ENCODE measurements at regions not wholly inside any gene's neighbourhood (a gene's known extent, or its start where the extent isn't known, plus 50 kb on each side); places are given as distances from the start of the nearest gene placed in this dataset.
"Not testable (repeated sequence)": the region's sequence is repeated elsewhere in the genome, so short reads cannot be mapped to it uniquely, and the experiment has no call there.

GRCh38 chr15:69675731-69676130 lies 223.1 kb downstream of the RPLP1 start:
- no peak for DNase-seq (ENCODE audit: low spot score)

GRCh38 chr15:69677403-69677802 lies 224.8 kb downstream of the RPLP1 start:
- no peak for DNase-seq (ENCODE audit: low spot score)

GRCh38 chr15:69679623-69680228 lies 227.1 kb downstream of the RPLP1 start:
- peak; percentile 5 for DNase-seq (ENCODE audit: low spot score)

GRCh38 chr15:69684823-69685222 lies 232.2 kb downstream of the RPLP1 start:
- DNase-seq (ENCODE audit: low spot score) = not testable (repeated sequence)

- no peak for DNase-seq (ENCODE audit: low spot score)
Measured at GRCh38 chr15:69685512-69686452, 233.2 kb downstream of the RPLP1 start.

DNA sequence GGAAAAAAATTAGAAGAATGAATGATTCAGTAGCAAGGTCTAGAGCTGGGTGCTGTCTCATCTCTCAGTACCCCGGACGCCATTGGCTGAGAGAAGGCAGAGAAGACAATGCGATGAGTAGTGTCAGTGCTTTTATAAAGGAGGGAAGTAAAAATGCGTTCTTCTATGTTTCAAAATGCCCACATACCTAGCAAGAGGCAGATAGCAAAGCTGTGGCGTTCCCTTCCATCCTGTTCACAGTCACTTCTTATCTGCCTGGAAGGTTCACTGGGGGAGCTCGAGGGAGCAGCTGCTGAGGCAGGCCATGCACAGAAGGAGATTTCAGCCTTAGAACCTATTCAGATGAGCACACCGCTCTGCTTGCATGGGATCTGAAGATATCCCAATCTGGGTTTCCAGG lies 234.0 kb downstream of the RPLP1 start:
- DNase-seq (ENCODE audit: low spot score) = no peak

GRCh38 chr15:69689133-69689532 lies 236.5 kb downstream of the RPLP1 start:
- no peak for DNase-seq (ENCODE audit: low spot score)

GRCh38 chr15:69691307-69692015 lies 238.8 kb downstream of the RPLP1 start:
- no peak for DNase-seq (ENCODE audit: low spot score)

- no peak for DNase-seq (ENCODE audit: low spot score)
Measured at GRCh38 chr15:69692342-69692741, 239.7 kb downstream of the RPLP1 start.

DNA sequence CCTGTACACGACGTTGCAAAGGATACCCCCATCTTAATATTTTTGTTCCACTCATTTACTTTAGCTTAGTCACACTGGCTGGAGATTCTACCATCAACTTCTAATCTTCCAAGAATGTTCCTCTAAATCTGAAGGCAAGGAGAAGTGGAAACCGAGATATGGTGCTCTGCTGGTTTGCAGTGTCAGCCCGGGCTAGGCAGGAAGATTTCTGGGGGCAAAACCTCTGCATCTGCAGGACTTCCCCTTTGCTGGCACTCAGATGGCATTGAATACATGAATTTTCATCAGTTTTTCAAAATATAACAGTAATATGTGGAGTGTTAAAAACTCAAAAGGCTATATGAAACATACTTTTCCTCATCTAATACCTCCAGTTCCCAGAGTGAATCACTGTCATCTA lies 240.4 kb downstream of the RPLP1 start:
- DNase-seq (ENCODE audit: low spot score) = no peak

DNA sequence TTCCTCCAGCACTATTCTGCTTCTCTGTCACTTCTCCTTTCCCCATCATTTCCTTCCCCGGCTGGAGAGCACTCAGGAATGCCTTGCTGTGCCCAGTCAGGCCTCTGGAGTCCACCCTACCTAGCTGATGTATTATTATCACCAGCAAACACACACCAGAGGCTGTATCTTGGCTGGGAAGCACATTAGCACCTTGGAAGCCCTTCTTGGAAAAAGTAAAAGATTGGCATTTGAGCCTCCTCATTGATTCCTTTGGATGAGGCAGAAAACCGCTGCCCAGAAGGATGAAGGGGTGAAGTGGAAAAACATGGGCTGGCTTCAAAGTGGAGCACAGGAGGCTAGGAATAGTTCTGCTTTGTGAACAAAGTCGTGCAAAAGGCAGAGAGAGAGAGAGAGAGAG lies 244.3 kb downstream of the RPLP1 start:
- DNase-seq (ENCODE audit: low spot score) = no peak

DNA sequence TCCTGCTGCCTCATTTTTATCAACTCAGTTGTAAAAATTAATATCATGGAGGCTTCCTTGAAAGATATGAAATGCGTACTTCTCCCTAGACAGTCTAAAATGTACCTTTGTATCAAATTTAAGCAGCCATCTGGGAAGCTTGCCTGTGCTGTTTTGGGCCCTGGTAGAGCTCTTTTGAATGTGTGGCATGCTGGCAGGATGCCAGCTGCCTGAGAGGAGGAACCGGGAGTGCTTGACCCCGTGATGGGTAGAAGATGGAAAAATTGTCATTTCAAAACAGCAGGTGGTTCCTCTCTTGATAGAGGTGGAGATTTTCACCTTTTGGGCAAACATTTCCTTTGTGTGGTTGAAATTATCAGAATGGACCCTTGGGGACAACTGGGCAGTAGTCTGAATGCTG lies 245.3 kb downstream of the RPLP1 start:
- no peak for DNase-seq (ENCODE audit: low spot score)

DNA sequence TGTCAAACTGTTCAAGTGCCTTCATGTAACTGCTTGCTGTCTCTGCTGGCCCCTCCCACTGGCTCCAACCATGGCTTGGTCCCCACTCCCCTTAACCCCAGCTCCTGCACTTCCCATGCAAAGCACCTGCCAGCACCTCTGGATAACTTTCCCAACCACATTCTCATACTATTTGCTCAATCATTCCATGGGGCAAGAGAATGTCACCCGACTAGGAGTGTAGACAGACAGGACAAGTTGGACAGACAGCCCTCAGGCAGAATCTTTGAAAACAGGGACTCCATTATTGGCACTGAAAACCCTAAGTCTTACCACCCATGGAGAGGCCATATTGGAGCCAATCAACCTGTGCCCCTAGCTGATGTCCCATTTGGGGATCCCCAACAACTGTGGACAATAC lies 246.5 kb downstream of the RPLP1 start:
- no peak for DNase-seq (ENCODE audit: low spot score)

DNA sequence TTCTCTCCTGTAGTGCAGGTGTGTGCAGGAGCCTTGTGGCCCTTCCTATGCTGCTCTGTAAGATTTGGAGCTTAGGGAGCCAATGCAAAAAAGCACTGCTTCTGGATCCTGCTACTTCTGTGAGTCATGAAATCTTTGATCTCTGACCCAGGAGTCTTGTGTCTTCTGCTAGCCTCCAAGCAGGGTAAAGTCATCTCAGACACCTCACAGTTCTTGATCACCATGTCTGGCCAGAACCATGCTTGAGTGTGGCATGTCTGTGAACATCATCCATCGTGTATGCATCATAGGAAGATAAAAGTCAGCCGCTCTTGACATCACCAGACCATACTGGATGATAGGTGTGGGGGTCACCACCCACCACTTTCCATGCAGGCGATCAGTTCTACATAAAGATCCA lies 247.8 kb downstream of the RPLP1 start:
- no peak for DNase-seq (ENCODE audit: low spot score)

DNA sequence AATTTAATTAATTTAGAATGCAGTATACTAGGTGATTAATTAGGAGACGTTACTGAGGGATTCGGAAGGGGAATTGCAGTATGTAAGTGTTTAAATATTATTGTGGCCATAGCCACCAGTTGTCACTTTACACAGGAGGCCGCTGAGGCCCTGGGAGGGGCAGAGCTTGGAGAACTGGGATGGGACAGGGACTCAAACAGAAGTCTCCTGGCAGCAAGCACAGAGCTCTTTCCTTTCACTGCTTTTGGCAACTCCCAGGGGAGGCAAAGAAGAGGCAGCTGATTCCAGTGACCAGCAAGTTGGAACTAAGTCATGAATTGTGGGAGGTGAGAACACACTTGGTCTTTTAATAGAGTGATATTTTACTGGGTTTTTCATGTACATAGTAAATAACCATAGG lies 248.6 kb downstream of the RPLP1 start:
- no peak for DNase-seq (ENCODE audit: low spot score)

DNA sequence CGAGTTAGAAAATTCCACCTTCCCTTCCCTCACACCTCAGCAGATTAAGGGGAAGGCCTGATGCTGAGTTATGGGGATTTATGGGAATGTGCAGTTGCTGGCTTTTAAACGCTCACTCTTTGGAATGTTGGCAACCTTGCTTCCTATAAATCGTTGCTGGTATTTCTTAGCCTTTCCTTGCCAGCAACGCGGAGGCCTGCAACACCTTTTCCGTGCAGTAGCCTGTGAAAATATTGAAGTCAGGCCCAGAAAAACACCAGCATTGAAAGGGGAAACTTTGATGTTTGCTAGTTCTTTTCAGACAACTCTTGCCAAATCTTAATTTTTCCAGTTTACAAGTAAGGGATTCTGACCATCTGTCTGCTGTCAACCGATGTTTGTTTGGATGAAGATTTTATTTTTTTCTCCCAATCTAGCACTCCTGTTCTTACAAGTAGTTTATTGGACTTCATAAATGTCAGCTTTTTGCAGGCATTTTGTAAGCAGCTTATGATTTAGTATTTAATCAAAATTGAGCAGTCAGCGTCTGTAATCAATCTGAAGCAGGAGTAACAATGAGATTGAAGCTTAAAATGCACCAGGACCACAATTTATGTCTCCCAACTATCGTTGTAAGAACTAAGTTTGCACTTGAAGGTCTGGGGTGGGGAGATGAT lies 251.0 kb downstream of the RPLP1 start:
- no peak for DNase-seq (ENCODE audit: low spot score)

GRCh38 chr15:69704229-69704628 lies 251.6 kb downstream of the RPLP1 start:
- DNase-seq (ENCODE audit: low spot score) = no peak

DNA sequence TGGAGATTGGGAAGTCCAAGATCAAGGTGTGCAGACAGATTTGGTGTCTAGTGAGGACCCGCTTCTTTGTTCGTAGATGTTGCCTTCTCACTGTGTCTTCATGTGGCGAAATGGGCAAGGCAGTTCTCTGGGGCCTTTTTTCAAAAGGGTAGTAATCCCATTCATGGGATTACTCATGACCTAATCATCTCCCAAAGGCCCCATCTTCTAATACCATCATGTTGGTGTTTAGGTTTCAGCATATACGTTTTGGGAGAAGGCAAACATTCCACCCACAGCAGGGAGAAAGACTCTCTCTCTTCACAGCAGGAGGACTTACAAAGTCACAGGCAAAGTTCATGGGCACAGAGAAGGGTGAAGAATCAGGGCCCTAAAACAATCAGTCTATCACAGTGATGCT lies 252.1 kb downstream of the RPLP1 start:
- no peak for DNase-seq (ENCODE audit: low spot score)

- no peak for DNase-seq (ENCODE audit: low spot score)
Measured at GRCh38 chr15:69706353-69707097, 253.9 kb downstream of the RPLP1 start.

DNA sequence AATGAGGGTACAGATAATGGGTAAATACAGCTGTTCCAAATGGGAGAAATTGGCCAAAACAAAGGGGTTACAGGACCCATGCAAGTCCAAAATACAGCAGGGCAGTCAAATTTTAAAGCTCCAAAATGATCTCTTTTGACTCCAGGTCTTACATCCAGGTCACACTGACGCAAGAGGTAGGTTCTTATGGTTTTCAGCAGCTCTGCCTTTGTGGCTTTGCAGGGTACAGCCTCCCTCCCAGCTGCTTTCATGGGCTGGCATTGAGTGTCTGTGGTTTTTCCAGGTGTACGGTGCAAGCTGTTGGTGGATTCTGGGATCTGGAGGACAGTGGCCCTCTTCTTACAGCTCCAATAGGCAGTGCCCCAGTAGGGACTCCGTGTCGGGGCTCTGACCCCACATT lies 254.6 kb downstream of the RPLP1 start:
- not testable (repeated sequence) for DNase-seq (ENCODE audit: low spot score)

- DNase-seq (ENCODE audit: low spot score) = not testable (repeated sequence)
Measured at GRCh38 chr15:69708436-69709122, 256.0 kb downstream of the RPLP1 start.
